ENCODE measurements at regions not wholly inside any gene's neighbourhood (a gene's known extent, or its start where the extent isn't known, plus 50 kb on each side); places are given as distances from the start of the nearest gene placed in this dataset.

DNA sequence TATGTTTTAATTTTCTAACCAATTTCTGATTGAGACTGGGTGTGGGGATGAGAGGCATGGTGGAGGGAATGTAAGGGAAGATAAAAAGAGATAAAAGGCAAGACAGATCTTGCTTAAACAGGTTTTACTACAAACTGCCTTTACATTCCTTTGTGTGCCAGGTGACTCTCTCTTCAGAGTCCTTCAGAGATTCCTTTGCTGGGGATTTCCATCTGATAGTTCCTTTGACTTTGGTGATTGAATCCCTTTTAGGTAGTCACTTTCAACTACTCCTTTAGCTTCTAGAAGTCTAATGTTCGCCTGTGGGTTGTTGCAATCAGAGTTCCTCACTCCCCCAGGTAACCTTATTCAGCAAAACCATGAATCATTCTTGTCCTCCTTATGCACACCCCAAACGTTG, 283.3 kb upstream of the MANEA start:
- no peak for DNase-seq (ENCODE audit: low spot score)
- Mint-ChIP-seq H3K4me1 (no peaks in the 10 kb centered on the region), H3K27me3 (ENCODE audit: insufficient read depth, low read depth) (no peaks in the 10 kb centered on the region), H3K9me3 (no peaks in the 10 kb centered on the region), H3K4me3 (no peak overlapping the region), H3K36me3 (no peaks in the 10 kb centered on the region), H3K27ac (no peak overlapping the region)
- Histone ChIP-seq H3K79me2 (ENCODE audit: low read depth) (no peaks in the 10 kb centered on the region), H3K4me1 (no peaks in the 10 kb centered on the region), H3K36me3 (no peaks in the 10 kb centered on the region), H3K9ac (no peak overlapping the region), H3K27ac (no peak overlapping the region), H3K27me3 (no peaks in the 10 kb centered on the region), H3K4me3 (no peak overlapping the region), H3K4me2 (no peak overlapping the region), H3F3A (ENCODE audit: low read depth) (no peaks in the 10 kb centered on the region), H4K20me1 (ENCODE audit: low read depth) (no peaks in the 10 kb centered on the region), H2AFZ (replicated peaks) (peak overlapping the region; percentile 35), H3K9me3 (ENCODE audit: low read depth) (no peaks in the 10 kb centered on the region)
- no peak for TF ChIP-seq EZH2 (IDR thresholded peaks at IDR 0.05)
- TF ChIP-seq, protein P1, sequence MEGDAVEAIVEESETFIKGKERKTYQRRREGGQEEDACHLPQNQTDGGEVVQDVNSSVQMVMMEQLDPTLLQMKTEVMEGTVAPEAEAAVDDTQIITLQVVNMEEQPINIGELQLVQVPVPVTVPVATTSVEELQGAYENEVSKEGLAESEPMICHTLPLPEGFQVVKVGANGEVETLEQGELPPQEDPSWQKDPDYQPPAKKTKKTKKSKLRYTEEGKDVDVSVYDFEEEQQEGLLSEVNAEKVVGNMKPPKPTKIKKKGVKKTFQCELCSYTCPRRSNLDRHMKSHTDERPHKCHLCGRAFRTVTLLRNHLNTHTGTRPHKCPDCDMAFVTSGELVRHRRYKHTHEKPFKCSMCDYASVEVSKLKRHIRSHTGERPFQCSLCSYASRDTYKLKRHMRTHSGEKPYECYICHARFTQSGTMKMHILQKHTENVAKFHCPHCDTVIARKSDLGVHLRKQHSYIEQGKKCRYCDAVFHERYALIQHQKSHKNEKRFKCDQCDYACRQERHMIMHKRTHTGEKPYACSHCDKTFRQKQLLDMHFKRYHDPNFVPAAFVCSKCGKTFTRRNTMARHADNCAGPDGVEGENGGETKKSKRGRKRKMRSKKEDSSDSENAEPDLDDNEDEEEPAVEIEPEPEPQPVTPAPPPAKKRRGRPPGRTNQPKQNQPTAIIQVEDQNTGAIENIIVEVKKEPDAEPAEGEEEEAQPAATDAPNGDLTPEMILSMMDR (IDR thresholded peaks at IDR 0.05), result no peak
- no peak for TF ChIP-seq EZH2phosphoT487 (IDR thresholded peaks at IDR 0.05)

- Histone ChIP-seq H2AFZ (replicated peaks) (peak overlapping the region; percentile 76), H3K4me2 (no peak overlapping the region), H3K27me3 (no peaks in the 10 kb centered on the region), H3K36me3 (no peaks in the 10 kb centered on the region), H3K9me3 (ENCODE audit: low read depth) (no peaks in the 10 kb centered on the region), H3K9ac (no peak overlapping the region), H3K4me3 (no peak overlapping the region), H3K4me1 (no peaks in the 10 kb centered on the region), H3K79me2 (ENCODE audit: low read depth) (no peaks in the 10 kb centered on the region), H3F3A (ENCODE audit: low read depth) (no peaks in the 10 kb centered on the region), H3K27ac (no peak overlapping the region), H4K20me1 (ENCODE audit: low read depth) (no peaks in the 10 kb centered on the region)
- TF ChIP-seq EZH2phosphoT487 (IDR thresholded peaks at IDR 0.05) (no peak), EZH2 (IDR thresholded peaks at IDR 0.05) (no peak)
- TF ChIP-seq, protein P1 (IDR thresholded peaks at IDR 0.05), result no peak
- H3K9me3 Mint-ChIP-seq, result no peaks in the 10 kb centered on the region
- H3K27me3 Mint-ChIP-seq (ENCODE audit: insufficient read depth, low read depth), result no peaks in the 10 kb centered on the region
- no peak for DNase-seq (ENCODE audit: low spot score)
- no peak overlapping the region for H3K4me3 Mint-ChIP-seq
- no peaks in the 10 kb centered on the region for H3K36me3 Mint-ChIP-seq
- H3K4me1 Mint-ChIP-seq, result no peaks in the 10 kb centered on the region
- no peak overlapping the region for H3K27ac Mint-ChIP-seq
These were observed 267.8 kb upstream of the MANEA start for GRCh38 chr6:95309545-95309944.

DNA sequence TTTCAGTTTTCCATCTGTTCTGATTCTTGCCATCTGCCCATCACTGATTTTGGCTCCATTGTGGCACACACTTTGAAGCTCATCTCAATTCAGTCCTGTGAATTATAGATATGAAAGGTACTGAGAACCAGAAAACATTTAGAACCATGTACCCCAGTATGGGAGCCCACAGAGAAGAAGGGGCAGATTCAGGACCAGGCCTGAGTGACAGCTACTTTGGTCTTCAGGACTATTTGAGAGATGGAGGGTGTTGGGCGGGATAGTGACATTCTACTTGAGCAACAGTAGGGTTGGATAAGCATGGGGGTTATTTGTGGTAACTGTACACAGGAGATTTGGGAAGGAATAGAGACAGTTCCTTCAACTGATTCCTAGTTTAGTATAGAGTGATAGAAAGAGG, 259.2 kb upstream of the MANEA start:
- Histone ChIP-seq H3K4me3 (no peak overlapping the region), H3K9me3 (ENCODE audit: low read depth) (no peaks in the 10 kb centered on the region), H3K4me1 (no peaks in the 10 kb centered on the region), H3K27me3 (no peaks in the 10 kb centered on the region), H3K27ac (no peak overlapping the region), H4K20me1 (ENCODE audit: low read depth) (no peaks in the 10 kb centered on the region), H3K9ac (no peak overlapping the region), H3F3A (ENCODE audit: low read depth) (no peaks in the 10 kb centered on the region), H2AFZ (replicated peaks) (no peak overlapping the region), H3K79me2 (ENCODE audit: low read depth) (no peaks in the 10 kb centered on the region), H3K36me3 (no peaks in the 10 kb centered on the region), H3K4me2 (no peak overlapping the region)
- no peaks in the 10 kb centered on the region for H3K9me3 Mint-ChIP-seq
- H3K4me3 Mint-ChIP-seq, result no peak overlapping the region
- no peaks in the 10 kb centered on the region for H3K27me3 Mint-ChIP-seq (ENCODE audit: insufficient read depth, low read depth)
- H3K27ac Mint-ChIP-seq, result no peak overlapping the region
- DNase-seq (ENCODE audit: low spot score), result no peak
- no peaks in the 10 kb centered on the region for H3K4me1 Mint-ChIP-seq
- TF ChIP-seq EZH2 (IDR thresholded peaks at IDR 0.05) (no peak), EZH2phosphoT487 (IDR thresholded peaks at IDR 0.05) (no peak)
- TF ChIP-seq, protein P1 (IDR thresholded peaks at IDR 0.05), result no peak
- no peaks in the 10 kb centered on the region for H3K36me3 Mint-ChIP-seq

DNA sequence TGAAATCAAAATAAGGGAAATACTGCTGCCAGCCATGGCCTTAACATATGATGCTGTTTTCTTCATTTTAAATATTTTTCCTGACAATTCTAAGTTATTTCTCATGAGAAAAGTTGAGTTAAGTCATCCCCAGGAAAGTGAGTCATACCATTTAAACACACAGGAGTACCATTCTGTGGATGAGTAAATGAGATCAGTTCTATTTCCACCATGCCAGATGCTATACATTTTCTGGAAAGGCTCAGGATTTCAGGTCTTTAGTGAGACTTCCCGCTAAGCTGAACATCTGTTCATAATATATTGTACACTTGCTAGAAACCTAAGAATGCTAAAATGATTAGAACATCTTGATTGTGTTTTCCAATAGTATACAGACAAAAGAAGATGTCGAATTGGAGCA, 256.2 kb upstream of the MANEA start:
- Histone ChIP-seq H4K20me1 (ENCODE audit: low read depth) (no peaks in the 10 kb centered on the region), H3K27me3 (no peaks in the 10 kb centered on the region), H3K79me2 (ENCODE audit: low read depth) (no peaks in the 10 kb centered on the region), H3K9me3 (ENCODE audit: low read depth) (no peaks in the 10 kb centered on the region), H3K27ac (no peak overlapping the region), H2AFZ (replicated peaks) (no peak overlapping the region), H3F3A (ENCODE audit: low read depth) (no peaks in the 10 kb centered on the region), H3K36me3 (no peaks in the 10 kb centered on the region), H3K9ac (no peak overlapping the region), H3K4me1 (no peaks in the 10 kb centered on the region), H3K4me2 (no peak overlapping the region), H3K4me3 (no peak overlapping the region)
- H3K36me3 Mint-ChIP-seq, result no peaks in the 10 kb centered on the region
- H3K27me3 Mint-ChIP-seq (ENCODE audit: insufficient read depth, low read depth), result no peaks in the 10 kb centered on the region
- TF ChIP-seq EZH2phosphoT487 (IDR thresholded peaks at IDR 0.05) (no peak), EZH2 (IDR thresholded peaks at IDR 0.05) (no peak)
- TF ChIP-seq, protein P1 (IDR thresholded peaks at IDR 0.05), result no peak
- no peaks in the 10 kb centered on the region for H3K9me3 Mint-ChIP-seq
- H3K27ac Mint-ChIP-seq, result no peak overlapping the region
- DNase-seq (ENCODE audit: low spot score), result no peak
- no peak overlapping the region for H3K4me3 Mint-ChIP-seq
- no peaks in the 10 kb centered on the region for H3K4me1 Mint-ChIP-seq

Data from neural progenitor cell (in vitro differentiated cells).